Central memory CD8-positive, alpha-beta T cell (primary cell): ENCODE measurements at regions not wholly inside any gene's neighbourhood (a gene's known extent, or its start where the extent isn't known, plus 50 kb on each side); places are given as distances from the start of the nearest gene placed in this dataset.
"Not testable (repeated sequence)": the region's sequence is repeated elsewhere in the genome, so short reads cannot be mapped to it uniquely, and the experiment has no call there.

Experiments used
- ATAC-seq: fragments of 150-1000 bp; cut with Tn5 transposase; replicated peaks from 2 replicates; pipeline ENCODE4 v1.10.0; 2022; ENCODE audit warnings: mild to moderate bottlenecking, moderate FRiP score, moderate number of reproducible peaks; ENCODE audit not compliant: poor library complexity, severe bottlenecking; ENCODE audit errors: extremely low read depth
- DNase-seq, 2 donors: peaks; one replicate each; pipeline ENCODE4 v3.0.0; 2021; ENCODE audit warnings: low spot score in 2 of 2
- H3K27ac Mint-ChIP-seq: one replicate; pipeline ENCODE4 v1.8.0; 2022; ENCODE audit warnings: low read depth, mild to moderate bottlenecking, moderate library complexity, mixed read lengths
- H3K27me3 Mint-ChIP-seq: one replicate; pipeline ENCODE4 v1.8.0; 2022; ENCODE audit warnings: mixed read lengths
- H3K36me3 Mint-ChIP-seq: one replicate; pipeline ENCODE4 v1.8.0; 2022; ENCODE audit warnings: mild to moderate bottlenecking, moderate library complexity, mixed read lengths; ENCODE audit not compliant: insufficient read depth
- H3K4me1 Mint-ChIP-seq: one replicate; pipeline ENCODE4 v1.8.0; 2022; ENCODE audit warnings: mixed read lengths
- H3K4me3 Mint-ChIP-seq: one replicate; pipeline ENCODE4 v1.8.0; 2022; ENCODE audit warnings: mild to moderate bottlenecking, moderate library complexity, mixed read lengths
- H3K9me3 Mint-ChIP-seq: one replicate; pipeline ENCODE4 v1.8.0; 2022; ENCODE audit warnings: mixed read lengths

- Mint-ChIP-seq H3K4me3 (no peak overlapping the region), H3K27ac (no peak overlapping the region), H3K4me1 (no peaks in the 10 kb centered on the region), H3K9me3 (no peaks in the 10 kb centered on the region), H3K27me3 (peaks cover 3% of the 10 kb centered on the region), H3K36me3 (no peaks in the 10 kb centered on the region)
- DNase-seq (no peak), ATAC-seq (no peak)
These were observed 114.1 kb downstream of the GXYLT1 start for GRCh38 chr12:42030588-42030987.

DNA sequence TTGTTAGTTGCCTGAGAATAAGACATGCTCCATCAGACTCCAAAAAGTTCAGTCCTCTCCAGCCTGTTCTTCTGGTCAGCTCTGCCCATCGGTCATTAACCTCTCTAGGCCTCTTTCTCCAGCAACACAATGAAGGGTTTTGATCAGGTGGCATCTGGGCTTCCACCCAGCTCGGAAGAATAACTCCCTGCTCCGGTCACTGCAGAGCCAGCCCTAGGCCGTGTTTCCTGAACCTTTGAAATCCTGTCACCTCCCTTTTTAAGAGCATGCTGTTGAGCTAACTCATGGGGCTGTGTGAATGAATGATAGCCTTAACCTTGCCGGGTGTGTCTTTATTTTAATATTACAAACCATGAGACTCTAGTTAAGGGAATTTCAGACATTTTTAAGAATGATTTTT, 117.1 kb downstream of the GXYLT1 start:
- Mint-ChIP-seq H3K9me3 (no peaks in the 10 kb centered on the region), H3K36me3 (no peaks in the 10 kb centered on the region), H3K4me3 (no peak overlapping the region), H3K27me3 (peaks cover 9% of the 10 kb centered on the region), H3K27ac (no peak overlapping the region), H3K4me1 (peaks cover 11% of the 10 kb centered on the region)
- DNase-seq (no peak), ATAC-seq (no peak)

DNA sequence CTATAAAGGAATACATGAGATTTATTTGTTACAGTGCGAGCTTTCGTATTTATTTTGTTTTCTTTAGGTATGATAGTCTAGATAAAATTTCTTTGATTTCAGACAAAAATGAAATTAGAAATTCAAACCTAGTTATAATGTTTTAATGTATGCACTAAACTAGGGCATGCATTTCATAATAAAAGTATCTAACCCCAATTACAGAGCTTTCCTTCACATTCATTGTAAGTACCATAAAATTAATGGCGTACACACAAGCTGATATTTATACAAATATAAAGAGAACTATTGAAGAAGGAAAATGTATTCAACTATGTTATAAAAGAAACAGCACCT, 120.2 kb downstream of the GXYLT1 start:
- H3K4me3 Mint-ChIP-seq = peak overlapping the region; percentile 68
- H3K36me3 Mint-ChIP-seq = no peaks in the 10 kb centered on the region
- DNase-seq = no peak

GRCh38 chr12:42023733-42024494, 120.8 kb downstream of the GXYLT1 start:
- no peaks in the 10 kb centered on the region for H3K36me3 Mint-ChIP-seq
- H3K9me3 Mint-ChIP-seq = no peaks in the 10 kb centered on the region
- H3K4me3 Mint-ChIP-seq = peak overlapping the region; percentile 68
- H3K27ac Mint-ChIP-seq = no peak overlapping the region
- peaks cover 22% of the 10 kb centered on the region for H3K27me3 Mint-ChIP-seq
- peak; percentile 71 for ATAC-seq
- peak; percentile 44 to 53 for DNase-seq
- peaks cover 11% of the 10 kb centered on the region for H3K4me1 Mint-ChIP-seq

More for the DNA sequence above, 120.2 kb downstream of the GXYLT1 start:
- Mint-ChIP-seq H3K27me3 (peaks cover 18% of the 10 kb centered on the region), H3K27ac (no peak overlapping the region), H3K9me3 (no peaks in the 10 kb centered on the region), H3K4me1 (peaks cover 11% of the 10 kb centered on the region)
- no peak for ATAC-seq

DNA sequence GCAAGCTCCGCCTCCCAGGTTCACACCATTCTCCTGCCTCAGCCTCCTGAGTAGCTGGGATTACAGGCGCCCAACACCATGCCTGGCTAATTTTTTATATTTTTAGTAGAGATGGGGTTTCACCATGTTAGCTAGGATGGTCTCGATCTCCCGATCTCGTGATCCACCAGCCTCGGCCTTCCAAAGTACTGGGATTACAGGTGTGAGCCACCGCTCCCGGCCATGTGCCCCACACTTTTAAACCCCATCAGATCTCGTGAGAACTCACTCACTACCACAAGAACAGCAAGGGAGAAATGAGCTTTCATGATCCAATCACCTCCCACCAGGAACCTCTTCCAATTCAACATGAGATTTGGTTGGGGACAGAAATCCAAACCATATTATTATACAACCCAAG, 122.7 kb downstream of the GXYLT1 start:
- H3K9me3 Mint-ChIP-seq, H3K4me3 Mint-ChIP-seq, H3K36me3 Mint-ChIP-seq, H3K27ac Mint-ChIP-seq, DNase-seq, ATAC-seq: not testable (repeated sequence)
- Mint-ChIP-seq H3K27me3 (peaks cover 37% of the 10 kb centered on the region), H3K4me1 (peaks cover 11% of the 10 kb centered on the region)

DNA sequence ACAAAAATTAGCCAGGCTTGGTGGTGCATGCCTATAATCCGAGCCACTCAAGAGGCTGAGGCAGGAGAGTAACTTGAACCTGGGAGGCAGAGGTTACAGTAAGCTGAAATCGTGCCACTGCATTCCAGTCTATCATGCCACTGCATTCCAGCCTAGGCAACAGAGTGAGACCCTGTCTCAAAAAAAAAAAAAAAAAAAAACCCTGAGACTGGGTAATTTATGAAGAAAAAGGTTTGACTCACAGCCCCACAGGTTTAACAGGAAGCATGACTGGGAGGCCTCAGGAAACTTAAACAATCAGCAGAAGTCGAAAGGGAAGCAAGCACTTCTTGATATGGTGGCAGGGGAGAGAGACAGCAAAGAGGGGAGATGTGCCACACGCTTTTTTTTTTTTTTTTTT, 123.2 kb downstream of the GXYLT1 start:
- Mint-ChIP-seq H3K27me3 (peaks cover 41% of the 10 kb centered on the region), H3K4me1 (peaks cover 11% of the 10 kb centered on the region), H3K27ac (no peak overlapping the region), H3K4me3 (no peak overlapping the region), H3K36me3 (no peaks in the 10 kb centered on the region), H3K9me3 (no peaks in the 10 kb centered on the region)
- no peak for ATAC-seq
- no peak for DNase-seq

DNA sequence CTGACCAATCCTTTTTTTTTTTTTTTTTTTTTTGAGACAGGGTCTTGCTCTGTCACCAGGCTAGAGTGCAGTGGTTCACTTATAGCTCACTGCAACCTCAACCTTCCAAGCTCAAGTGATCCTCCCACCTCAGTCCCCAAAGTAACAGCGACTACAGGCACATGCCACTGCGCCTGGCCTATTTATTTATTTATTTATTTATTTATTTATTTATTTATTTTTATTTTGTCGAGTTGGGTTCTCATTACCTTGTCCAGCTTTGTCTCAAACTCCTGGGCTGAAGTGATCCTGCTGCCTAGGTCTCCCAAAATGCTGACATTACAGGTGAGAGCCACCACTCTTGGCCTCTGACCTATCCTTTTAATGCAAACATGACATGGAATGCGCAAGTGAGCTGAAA, 124.4 kb downstream of the GXYLT1 start:
- Mint-ChIP-seq H3K4me1 (peaks cover 11% of the 10 kb centered on the region), H3K36me3 (no peaks in the 10 kb centered on the region), H3K27ac (no peak overlapping the region), H3K27me3 (peaks cover 43% of the 10 kb centered on the region), H3K9me3 (no peaks in the 10 kb centered on the region), H3K4me3 (no peak overlapping the region)
- ATAC-seq (no peak), DNase-seq (no peak)

DNA sequence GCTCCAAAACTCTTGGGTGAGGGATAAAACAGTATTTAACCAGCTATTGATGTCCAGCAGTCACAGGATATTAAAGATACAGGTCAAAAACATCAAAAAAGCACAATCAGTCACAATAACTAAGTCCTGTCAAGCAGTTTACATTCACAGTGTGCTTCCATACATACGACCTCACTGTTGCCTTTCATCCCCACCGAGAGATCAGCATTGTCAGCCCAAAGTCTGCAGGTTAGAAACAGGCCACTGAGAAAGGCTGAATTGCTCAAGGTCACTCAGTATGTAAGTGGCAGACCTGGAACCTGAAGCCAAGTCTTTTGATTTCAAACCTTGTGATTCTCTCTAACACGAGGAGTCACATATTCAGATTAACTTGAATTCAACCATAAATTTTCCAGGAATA, 124.9 kb downstream of the GXYLT1 start:
- Mint-ChIP-seq H3K27ac (no peak overlapping the region), H3K9me3 (no peaks in the 10 kb centered on the region), H3K4me3 (no peak overlapping the region), H3K27me3 (peaks cover 43% of the 10 kb centered on the region), H3K36me3 (no peaks in the 10 kb centered on the region), H3K4me1 (peaks cover 11% of the 10 kb centered on the region)
- DNase-seq (no peak), ATAC-seq (no peak)

- Mint-ChIP-seq H3K27me3 (peaks cover 33% of the 10 kb centered on the region), H3K36me3 (no peaks in the 10 kb centered on the region), H3K9me3 (no peaks in the 10 kb centered on the region), H3K4me3 (no peak overlapping the region), H3K27ac (no peak overlapping the region), H3K4me1 (no peaks in the 10 kb centered on the region)
- ATAC-seq = no peak
- DNase-seq = no peak
These were observed 127.6 kb downstream of the GXYLT1 start for GRCh38 chr12:42017051-42017450.

- H3K9me3 Mint-ChIP-seq = no peaks in the 10 kb centered on the region
- H3K36me3 Mint-ChIP-seq = no peaks in the 10 kb centered on the region
- DNase-seq (no peak), ATAC-seq (no peak)
- H3K4me3 Mint-ChIP-seq = no peak overlapping the region
- no peaks in the 10 kb centered on the region for H3K4me1 Mint-ChIP-seq
- no peak overlapping the region for H3K27ac Mint-ChIP-seq
- H3K27me3 Mint-ChIP-seq = peaks cover 31% of the 10 kb centered on the region
These were observed 129.6 kb downstream of the GXYLT1 start for GRCh38 chr12:42015051-42015461.

GRCh38 chr12:42012501-42012900, 132.2 kb downstream of the GXYLT1 start:
- DNase-seq, H3K27ac Mint-ChIP-seq, H3K4me1 Mint-ChIP-seq, ATAC-seq, H3K9me3 Mint-ChIP-seq, H3K36me3 Mint-ChIP-seq, H3K4me3 Mint-ChIP-seq: not testable (repeated sequence)
- peaks cover 10% of the 10 kb centered on the region for H3K27me3 Mint-ChIP-seq

- Mint-ChIP-seq H3K27me3 (no peaks in the 10 kb centered on the region), H3K27ac (no peak overlapping the region), H3K4me1 (no peaks in the 10 kb centered on the region), H3K4me3 (no peak overlapping the region), H3K36me3 (no peaks in the 10 kb centered on the region), H3K9me3 (no peaks in the 10 kb centered on the region)
- no peak for ATAC-seq
- DNase-seq = no peak
These were observed 134.0 kb downstream of the GXYLT1 start for GRCh38 chr12:42010715-42011114.

DNA sequence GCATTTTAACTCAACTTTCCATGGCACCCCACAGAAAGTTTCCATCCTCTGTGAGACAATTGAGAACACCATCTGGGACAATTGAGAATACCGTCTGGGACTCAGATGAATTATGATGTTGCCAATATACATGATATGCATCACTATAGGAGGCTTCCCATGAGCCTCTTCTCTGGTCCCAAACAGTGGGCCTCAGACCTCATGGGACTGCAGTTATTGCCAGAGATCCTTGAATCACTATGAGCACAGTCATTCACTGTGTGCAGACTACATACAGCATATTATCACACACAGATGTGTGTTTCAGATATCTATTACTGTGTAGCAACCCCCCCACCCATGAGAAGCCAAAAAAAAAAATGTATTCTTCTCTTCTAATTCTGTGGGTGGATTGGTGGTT, 134.4 kb downstream of the GXYLT1 start:
- Mint-ChIP-seq H3K27me3 (no peaks in the 10 kb centered on the region), H3K27ac (no peak overlapping the region), H3K9me3 (no peaks in the 10 kb centered on the region)

More for the DNA sequence above, 134.4 kb downstream of the GXYLT1 start:
- ATAC-seq (no peak), DNase-seq (no peak)
- no peaks in the 10 kb centered on the region for H3K36me3 Mint-ChIP-seq
- H3K4me1 Mint-ChIP-seq = no peaks in the 10 kb centered on the region
- no peak overlapping the region for H3K4me3 Mint-ChIP-seq
